ENCODE measurements at regions not wholly inside any gene's neighbourhood (a gene's known extent, or its start where the extent isn't known, plus 50 kb on each side); places are given as distances from the start of the nearest gene placed in this dataset.

GRCh38 chr2:212904646-212905045, 246.8 kb downstream of the IKZF2 start:
- no peak for TF ChIP-seq CTCF (IDR thresholded peaks at IDR 0.05; ENCODE audit: poor library complexity)
- TF ChIP-seq EZH2 (IDR thresholded peaks at IDR 0.05; ENCODE audit: borderline replicate concordance): no peak
